ENCODE measurements at regions not wholly inside any gene's neighbourhood (a gene's known extent, or its start where the extent isn't known, plus 50 kb on each side); places are given as distances from the start of the nearest gene placed in this dataset.

- DNase-seq (ENCODE audit: low read depth): peak; percentile 1
Observed at GRCh38 chr10:127797339-127797738, 60.4 kb downstream of the FOXI2 start.

GRCh38 chr10:127798111-127798510 is 61.1 kb downstream of the FOXI2 start:
- DNase-seq (ENCODE audit: low read depth): no peak

- DNase-seq (ENCODE audit: low read depth): no peak
Observed at GRCh38 chr10:127801302-127801701, 64.3 kb downstream of the FOXI2 start.

GRCh38 chr10:127802531-127803095 is 65.6 kb downstream of the FOXI2 start:
- no peak for DNase-seq (ENCODE audit: low read depth)

GRCh38 chr10:127804696-127805095 is 67.7 kb downstream of the FOXI2 start:
- no peak for DNase-seq (ENCODE audit: low read depth)

- no peak for DNase-seq (ENCODE audit: low read depth)
Observed at GRCh38 chr10:127805950-127806349, 69.0 kb downstream of the FOXI2 start.

- DNase-seq (ENCODE audit: low read depth): no peak
Observed at GRCh38 chr10:127812041-127812440, 75.1 kb downstream of the FOXI2 start.

- peak; percentile 2 for DNase-seq (ENCODE audit: low read depth)
Observed at GRCh38 chr10:127813290-127813689, 76.3 kb downstream of the FOXI2 start.

GRCh38 chr10:127815147-127815546 is 77.6 kb downstream of the CLRN3 start:
- peak; percentile 1 for DNase-seq (ENCODE audit: low read depth)

- DNase-seq (ENCODE audit: low read depth): no peak
Observed at GRCh38 chr10:127824826-127825225, 67.9 kb downstream of the CLRN3 start.

GRCh38 chr10:127826154-127826725 is 66.5 kb downstream of the CLRN3 start:
- DNase-seq (ENCODE audit: low read depth): no peak

GRCh38 chr10:127827354-127828140 is 65.2 kb downstream of the CLRN3 start:
- DNase-seq (ENCODE audit: low read depth): no peak
